Glutamatergic neuron (in vitro differentiated cells): ENCODE measurements at regions not wholly inside any gene's neighbourhood (a gene's known extent, or its start where the extent isn't known, plus 50 kb on each side); places are given as distances from the start of the nearest gene placed in this dataset.
"Not testable (repeated sequence)": the region's sequence is repeated elsewhere in the genome, so short reads cannot be mapped to it uniquely, and the experiment has no call there.

Experiments used
- DNase-seq: peaks from one replicate; pipeline ENCODE4 v3.0.0; 2022
- H3K27ac Mint-ChIP-seq: one replicate; pipeline ENCODE4 v1.8.0; 2020; ENCODE audit warnings: mild to moderate bottlenecking, mixed read lengths, inconsistent platforms; ENCODE audit not compliant: unreplicated experiment
- H3K27me3 Mint-ChIP-seq: one replicate; pipeline ENCODE4 v1.8.0; 2020; ENCODE audit warnings: mild to moderate bottlenecking, moderate library complexity, mixed read lengths, inconsistent platforms; ENCODE audit not compliant: unreplicated experiment
- H3K36me3 Mint-ChIP-seq: one replicate; pipeline ENCODE4 v1.8.0; 2020; ENCODE audit warnings: mild to moderate bottlenecking, mixed read lengths, inconsistent platforms; ENCODE audit not compliant: unreplicated experiment
- H3K4me1 Mint-ChIP-seq: one replicate; pipeline ENCODE4 v1.8.0; 2020; ENCODE audit warnings: mild to moderate bottlenecking, low read depth, mixed read lengths, inconsistent platforms; ENCODE audit not compliant: unreplicated experiment
- H3K4me3 Mint-ChIP-seq: one replicate; pipeline ENCODE4 v1.8.0; 2020; ENCODE audit warnings: mild to moderate bottlenecking, mixed read lengths, inconsistent platforms; ENCODE audit not compliant: unreplicated experiment
- H3K9me3 Mint-ChIP-seq: one replicate; pipeline ENCODE4 v1.8.0; 2020; ENCODE audit warnings: mild to moderate bottlenecking, moderate library complexity, mixed read lengths, inconsistent platforms; ENCODE audit not compliant: unreplicated experiment
- TF ChIP-seq, protein P1 (sequence below): fragments of 200-600 bp; sonication (generic); IDR thresholded peaks from one replicate; pipeline ENCODE4 v1.5.0; 2021; ENCODE audit not compliant: partially characterized antibody, unreplicated experiment

- peaks cover 3% of the 10 kb centered on the region for H3K9me3 Mint-ChIP-seq
- TF ChIP-seq, protein P1, sequence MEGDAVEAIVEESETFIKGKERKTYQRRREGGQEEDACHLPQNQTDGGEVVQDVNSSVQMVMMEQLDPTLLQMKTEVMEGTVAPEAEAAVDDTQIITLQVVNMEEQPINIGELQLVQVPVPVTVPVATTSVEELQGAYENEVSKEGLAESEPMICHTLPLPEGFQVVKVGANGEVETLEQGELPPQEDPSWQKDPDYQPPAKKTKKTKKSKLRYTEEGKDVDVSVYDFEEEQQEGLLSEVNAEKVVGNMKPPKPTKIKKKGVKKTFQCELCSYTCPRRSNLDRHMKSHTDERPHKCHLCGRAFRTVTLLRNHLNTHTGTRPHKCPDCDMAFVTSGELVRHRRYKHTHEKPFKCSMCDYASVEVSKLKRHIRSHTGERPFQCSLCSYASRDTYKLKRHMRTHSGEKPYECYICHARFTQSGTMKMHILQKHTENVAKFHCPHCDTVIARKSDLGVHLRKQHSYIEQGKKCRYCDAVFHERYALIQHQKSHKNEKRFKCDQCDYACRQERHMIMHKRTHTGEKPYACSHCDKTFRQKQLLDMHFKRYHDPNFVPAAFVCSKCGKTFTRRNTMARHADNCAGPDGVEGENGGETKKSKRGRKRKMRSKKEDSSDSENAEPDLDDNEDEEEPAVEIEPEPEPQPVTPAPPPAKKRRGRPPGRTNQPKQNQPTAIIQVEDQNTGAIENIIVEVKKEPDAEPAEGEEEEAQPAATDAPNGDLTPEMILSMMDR: no peak
- H3K27me3 Mint-ChIP-seq: no peaks in the 10 kb centered on the region
- DNase-seq: no peak
- no peak overlapping the region for H3K27ac Mint-ChIP-seq
- H3K36me3 Mint-ChIP-seq: no peaks in the 10 kb centered on the region
- peaks cover 2% of the 10 kb centered on the region for H3K4me1 Mint-ChIP-seq
- H3K4me3 Mint-ChIP-seq: no peak overlapping the region
Observed at GRCh38 chr6:11847515-11848345, 69.1 kb upstream of the ADTRP start.

- H3K27ac Mint-ChIP-seq, H3K4me3 Mint-ChIP-seq, H3K27me3 Mint-ChIP-seq, DNase-seq, H3K4me1 Mint-ChIP-seq, H3K36me3 Mint-ChIP-seq, H3K9me3 Mint-ChIP-seq: not testable (repeated sequence)
Observed at GRCh38 chr6:11847068-11847467, 68.5 kb upstream of the ADTRP start.

DNA sequence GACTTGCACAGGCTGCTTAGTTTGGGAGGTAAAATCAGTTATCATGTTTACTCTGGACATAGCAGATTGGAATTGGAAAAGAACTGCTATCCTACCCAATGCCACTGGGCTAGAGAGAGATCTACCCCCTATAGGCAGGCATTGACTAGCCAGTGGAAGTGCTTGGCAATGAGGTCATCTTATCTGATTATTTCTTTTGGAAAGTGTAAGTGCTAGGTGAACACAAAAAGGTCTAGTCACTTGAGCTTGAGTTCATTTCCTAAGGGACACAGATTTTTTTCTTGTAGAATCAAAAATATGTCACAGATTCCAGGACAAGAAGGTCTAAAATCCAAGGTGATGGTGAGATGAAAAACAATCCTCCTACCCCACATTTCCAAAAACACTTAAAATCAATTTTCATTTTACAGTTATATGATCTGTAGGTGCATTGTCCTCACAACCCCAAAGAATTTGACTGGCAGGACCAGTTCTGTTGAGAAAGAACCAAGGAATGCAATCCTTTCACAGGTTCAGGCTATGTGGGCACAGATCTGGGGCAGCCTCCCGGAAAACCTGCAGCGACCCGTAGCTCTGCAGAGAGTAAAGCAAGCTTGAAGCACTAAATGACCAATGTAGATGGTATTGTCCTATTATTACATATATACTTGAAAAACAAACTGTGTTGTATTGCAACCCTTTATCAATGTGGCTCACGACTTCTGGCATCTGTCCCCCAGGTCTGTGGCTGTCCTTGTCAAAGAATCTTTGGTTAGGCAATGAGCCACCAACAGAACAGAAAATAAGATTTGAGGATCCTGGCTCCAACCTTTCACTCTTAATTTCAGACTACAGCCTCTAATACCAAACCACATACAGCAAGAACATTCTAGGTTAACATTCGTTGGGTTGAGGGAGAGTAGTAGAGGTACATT is 67.3 kb upstream of the ADTRP start:
- TF ChIP-seq, protein P1: no peak
- H3K27me3 Mint-ChIP-seq: no peaks in the 10 kb centered on the region

GRCh38 chr6:11842795-11843194 is 64.2 kb upstream of the ADTRP start:
- H3K4me3 Mint-ChIP-seq, H3K27me3 Mint-ChIP-seq, DNase-seq, H3K4me1 Mint-ChIP-seq, H3K9me3 Mint-ChIP-seq, H3K27ac Mint-ChIP-seq: not testable (repeated sequence)
- peaks cover 10% of the 10 kb centered on the region for H3K36me3 Mint-ChIP-seq

More for the DNA sequence above, 67.3 kb upstream of the ADTRP start:
- Mint-ChIP-seq H3K4me3 (no peak overlapping the region), H3K9me3 (peaks cover 4% of the 10 kb centered on the region), H3K36me3 (no peaks in the 10 kb centered on the region), H3K4me1 (no peaks in the 10 kb centered on the region), H3K27ac (no peak overlapping the region)
- DNase-seq: no peak

DNA sequence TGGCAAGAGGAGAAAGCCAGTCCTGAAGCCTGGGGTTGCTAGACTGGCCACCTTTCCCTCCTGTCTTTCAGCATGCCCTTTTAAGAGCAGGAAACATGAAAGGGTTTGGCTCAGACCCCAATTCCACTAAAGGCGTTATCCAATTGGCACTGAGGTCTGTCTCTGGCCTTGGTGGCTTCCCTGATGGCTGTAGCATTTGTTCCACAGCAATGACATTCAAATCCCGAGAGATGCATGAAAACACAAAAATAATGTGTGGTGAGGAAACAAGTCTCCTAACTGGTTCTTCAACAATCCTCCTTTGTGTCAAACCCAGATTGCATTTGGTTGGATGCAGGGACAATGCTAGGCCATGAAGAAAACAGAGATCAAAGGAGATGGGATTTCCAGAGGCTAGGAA is 56.5 kb upstream of the ADTRP start:
- peaks cover 1% of the 10 kb centered on the region for H3K9me3 Mint-ChIP-seq
- no peak for DNase-seq
- H3K36me3 Mint-ChIP-seq: peaks cover 10% of the 10 kb centered on the region
- H3K4me3 Mint-ChIP-seq: no peak overlapping the region
- TF ChIP-seq, protein P1: no peak
- peaks cover 2% of the 10 kb centered on the region for H3K4me1 Mint-ChIP-seq
- H3K27me3 Mint-ChIP-seq: no peaks in the 10 kb centered on the region
- no peak overlapping the region for H3K27ac Mint-ChIP-seq
